ENCODE measurements at regions not wholly inside any gene's neighbourhood (a gene's known extent, or its start where the extent isn't known, plus 50 kb on each side); places are given as distances from the start of the nearest gene placed in this dataset.
A peak's percentile ranks its signal among the peaks of the same experiment; 100 is the strongest.

DNA sequence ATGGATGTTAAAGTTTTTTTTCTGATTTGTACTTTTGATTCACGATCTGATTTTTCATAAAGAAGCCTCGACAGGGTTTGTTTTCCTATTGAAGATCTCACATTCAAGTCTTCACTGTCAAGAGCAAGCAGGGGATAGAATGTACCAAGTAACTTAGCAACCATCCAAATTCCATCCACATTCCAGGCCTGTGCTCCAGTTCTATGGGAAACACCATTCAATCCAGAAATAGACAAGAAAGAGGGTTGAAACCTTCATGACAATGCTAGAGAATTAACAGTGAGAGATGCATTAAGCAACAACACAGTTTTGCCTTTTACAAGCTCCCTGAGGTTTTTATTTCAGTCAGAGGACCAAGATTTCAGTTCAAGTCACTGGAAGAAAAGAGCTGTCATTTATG lies 300.2 kb downstream of the NEBL start:
- DNase-seq (ENCODE audit: low spot score), result peak; percentile 43
- Histone ChIP-seq H3K4me3 (ENCODE audit: low read length in 2 of 2) (peak overlapping the region in 1 of 2 donors; percentile 1), H2BK5ac (ENCODE audit: low read length) (no peak overlapping the region), H3K27me3 (ENCODE audit: control insufficient read depth in 3 of 3, insufficient read depth in 3 of 3, low read depth in 1 of 3, low read length in 3 of 3) (no peaks in the 10 kb centered on the region), H4K91ac (ENCODE audit: low read depth, low read length, poor library complexity) (no peak overlapping the region), H2BK120ac (ENCODE audit: low read depth, low read length) (no peak overlapping the region), H3K4me1 (ENCODE audit: control insufficient read depth in 2 of 2, insufficient read depth in 1 of 2, low read depth in 1 of 2, low read length in 2 of 2) (peaks cover 6 to 34% of the 10 kb centered on the region in 2 donors), H3K9ac (ENCODE audit: low read depth, low read length, poor library complexity) (no peak overlapping the region), H2AK5ac (ENCODE audit: low read depth, low read length) (no peak overlapping the region), H3K14ac (ENCODE audit: low read length) (no peak overlapping the region), H3K4me2 (ENCODE audit: insufficient read depth, low read length, poor library complexity, severe bottlenecking) (no peak overlapping the region), H3K4ac (ENCODE audit: low read length) (no peak overlapping the region), H3K23ac (ENCODE audit: low read depth, low read length, poor library complexity) (no peak overlapping the region), H3K79me1 (ENCODE audit: low read depth, low read length) (no peaks in the 10 kb centered on the region), H3K9me3 (replicated peaks in 1 of 2; ENCODE audit: control insufficient read depth in 2 of 2, insufficient read depth in 1 of 2, low read depth in 1 of 2, low read length in 2 of 2) (no peaks in the 10 kb centered on the region), H3K36me3 (replicated peaks in 1 of 2; ENCODE audit: control insufficient read depth in 2 of 2, insufficient read depth in 2 of 2, low read length in 2 of 2) (no peaks in the 10 kb centered on the region), H3K18ac (ENCODE audit: low read length) (no peak overlapping the region), H3K27ac (replicated peaks; ENCODE audit: low read length) (no peak overlapping the region), H2AFZ (ENCODE audit: low read length) (peak overlapping the region; percentile 65), H2BK15ac (ENCODE audit: low read length) (no peak overlapping the region), H2BK12ac (ENCODE audit: low read length) (no peak overlapping the region), H4K8ac (ENCODE audit: low read depth, low read length) (no peak overlapping the region)
- WGBS, 2 donors (ENCODE audit: extremely low coverage in 2 of 2, insufficient read length in 2 of 2, insufficient replicate concordance in 1 of 2), result no CpG with 5 or more reads among the region's 2 CpGs

DNA sequence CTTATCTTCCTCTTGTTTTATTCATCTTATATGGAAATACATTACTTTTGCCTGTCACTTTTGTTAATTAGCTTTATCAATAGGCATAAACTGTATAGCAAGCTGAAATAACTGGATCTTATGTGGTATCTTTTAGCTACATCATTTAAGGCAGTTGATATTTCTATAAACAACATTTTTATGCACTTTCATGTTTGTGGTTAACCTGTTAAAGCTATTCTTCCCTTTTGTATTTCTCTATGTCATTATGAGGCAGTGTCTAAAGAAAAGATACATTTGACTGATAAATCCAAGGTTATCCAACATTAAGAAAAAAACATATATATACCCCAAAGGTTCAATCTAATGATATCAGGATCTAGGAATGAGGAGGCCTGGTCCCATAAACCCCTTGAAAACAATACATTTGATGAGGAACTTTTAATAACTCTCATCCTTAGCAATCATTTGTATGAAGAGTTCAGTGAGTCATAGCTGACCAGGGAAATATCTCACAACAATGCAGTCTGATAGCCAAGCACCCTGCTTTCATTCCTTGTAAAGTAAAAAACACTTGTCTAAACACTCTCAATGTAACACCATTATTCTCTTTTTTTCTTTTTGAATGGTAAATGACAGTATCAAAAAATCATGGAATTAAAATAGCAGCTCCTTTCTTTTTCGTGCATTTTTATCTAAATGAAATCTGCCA lies 300.9 kb downstream of the NEBL start:
- Histone ChIP-seq H3K4me3 (ENCODE audit: low read length in 2 of 2) (peak overlapping the region in 1 of 2 donors; percentile 1), H3K4me2 (ENCODE audit: insufficient read depth, low read length, poor library complexity, severe bottlenecking) (no peak overlapping the region), H2AFZ (ENCODE audit: low read length) (peak overlapping the region; percentile 65), H3K9ac (ENCODE audit: low read depth, low read length, poor library complexity) (no peak overlapping the region), H3K4me1 (ENCODE audit: control insufficient read depth in 2 of 2, insufficient read depth in 1 of 2, low read depth in 1 of 2, low read length in 2 of 2) (peaks cover 6 to 34% of the 10 kb centered on the region in 2 donors), H3K23ac (ENCODE audit: low read depth, low read length, poor library complexity) (no peak overlapping the region), H3K27me3 (ENCODE audit: control insufficient read depth in 3 of 3, insufficient read depth in 3 of 3, low read depth in 1 of 3, low read length in 3 of 3) (no peaks in the 10 kb centered on the region), H2BK12ac (ENCODE audit: low read length) (no peak overlapping the region), H3K27ac (replicated peaks; ENCODE audit: low read length) (no peak overlapping the region), H4K91ac (ENCODE audit: low read depth, low read length, poor library complexity) (no peak overlapping the region), H3K4ac (ENCODE audit: low read length) (no peak overlapping the region), H2BK15ac (ENCODE audit: low read length) (no peak overlapping the region), H2AK5ac (ENCODE audit: low read depth, low read length) (no peak overlapping the region), H3K18ac (ENCODE audit: low read length) (no peak overlapping the region), H3K14ac (ENCODE audit: low read length) (no peak overlapping the region), H3K36me3 (replicated peaks in 1 of 2; ENCODE audit: control insufficient read depth in 2 of 2, insufficient read depth in 2 of 2, low read length in 2 of 2) (no peaks in the 10 kb centered on the region), H2BK5ac (ENCODE audit: low read length) (no peak overlapping the region), H2BK120ac (ENCODE audit: low read depth, low read length) (no peak overlapping the region), H3K9me3 (replicated peaks in 1 of 2; ENCODE audit: control insufficient read depth in 2 of 2, insufficient read depth in 1 of 2, low read depth in 1 of 2, low read length in 2 of 2) (no peaks in the 10 kb centered on the region), H3K79me1 (ENCODE audit: low read depth, low read length) (no peaks in the 10 kb centered on the region), H4K8ac (ENCODE audit: low read depth, low read length) (no peak overlapping the region)
- DNase-seq (ENCODE audit: low spot score), result no peak
- no CpG with 5 or more reads among the region's 1 CpG for WGBS, 2 donors (ENCODE audit: extremely low coverage in 2 of 2, insufficient read length in 2 of 2, insufficient replicate concordance in 1 of 2)

GRCh38 chr10:20593649-20594048 lies 303.5 kb downstream of the NEBL start:
- Histone ChIP-seq H3K23ac (ENCODE audit: low read depth, low read length, poor library complexity) (no peak overlapping the region), H3K18ac (ENCODE audit: low read length) (no peak overlapping the region), H3K79me1 (ENCODE audit: low read depth, low read length) (no peaks in the 10 kb centered on the region), H4K8ac (ENCODE audit: low read depth, low read length) (no peak overlapping the region), H2BK120ac (ENCODE audit: low read depth, low read length) (no peak overlapping the region), H2BK12ac (ENCODE audit: low read length) (no peak overlapping the region), H3K27ac (replicated peaks; ENCODE audit: low read length) (no peak overlapping the region), H3K14ac (ENCODE audit: low read length) (no peak overlapping the region), H2BK15ac (ENCODE audit: low read length) (no peak overlapping the region), H4K91ac (ENCODE audit: low read depth, low read length, poor library complexity) (no peak overlapping the region), H3K9ac (ENCODE audit: low read depth, low read length, poor library complexity) (no peak overlapping the region), H2AK5ac (ENCODE audit: low read depth, low read length) (no peak overlapping the region), H3K27me3 (ENCODE audit: control insufficient read depth in 3 of 3, insufficient read depth in 3 of 3, low read depth in 1 of 3, low read length in 3 of 3) (no peaks in the 10 kb centered on the region), H3K4me2 (ENCODE audit: insufficient read depth, low read length, poor library complexity, severe bottlenecking) (no peak overlapping the region), H3K9me3 (replicated peaks in 1 of 2; ENCODE audit: control insufficient read depth in 2 of 2, insufficient read depth in 1 of 2, low read depth in 1 of 2, low read length in 2 of 2) (no peaks in the 10 kb centered on the region), H3K4me3 (ENCODE audit: low read length in 2 of 2) (peak overlapping the region in 1 of 2 donors; percentile 53), H2AFZ (ENCODE audit: low read length) (peak overlapping the region; percentile 26), H3K4ac (ENCODE audit: low read length) (no peak overlapping the region), H2BK5ac (ENCODE audit: low read length) (no peak overlapping the region), H3K4me1 (ENCODE audit: control insufficient read depth in 2 of 2, insufficient read depth in 1 of 2, low read depth in 1 of 2, low read length in 2 of 2) (peaks cover 6 to 33% of the 10 kb centered on the region in 2 donors), H3K36me3 (replicated peaks in 1 of 2; ENCODE audit: control insufficient read depth in 2 of 2, insufficient read depth in 2 of 2, low read length in 2 of 2) (no peaks in the 10 kb centered on the region)
- WGBS, 2 donors (ENCODE audit: extremely low coverage in 2 of 2, insufficient read length in 2 of 2, insufficient replicate concordance in 1 of 2), result no CpG with 5 or more reads among the region's 3 CpGs
- DNase-seq (ENCODE audit: low spot score), result no peak

- Histone ChIP-seq H3K4ac (ENCODE audit: low read length) (no peak overlapping the region), H3K27ac (replicated peaks; ENCODE audit: low read length) (no peak overlapping the region), H3K27me3 (ENCODE audit: control insufficient read depth in 3 of 3, insufficient read depth in 3 of 3, low read depth in 1 of 3, low read length in 3 of 3) (no peaks in the 10 kb centered on the region), H4K91ac (ENCODE audit: low read depth, low read length, poor library complexity) (no peak overlapping the region), H3K14ac (ENCODE audit: low read length) (peak overlapping the region; percentile 14), H3K36me3 (replicated peaks in 1 of 2; ENCODE audit: control insufficient read depth in 2 of 2, insufficient read depth in 2 of 2, low read length in 2 of 2) (peaks cover 0 to 2% of the 10 kb centered on the region in 2 donors), H3K4me2 (ENCODE audit: insufficient read depth, low read length, poor library complexity, severe bottlenecking) (no peak overlapping the region), H2BK5ac (ENCODE audit: low read length) (no peak overlapping the region), H4K8ac (ENCODE audit: low read depth, low read length) (no peak overlapping the region), H2AK5ac (ENCODE audit: low read depth, low read length) (no peak overlapping the region), H3K9me3 (replicated peaks in 1 of 2; ENCODE audit: control insufficient read depth in 2 of 2, insufficient read depth in 1 of 2, low read depth in 1 of 2, low read length in 2 of 2) (peaks cover 3 to 10% of the 10 kb centered on the region in 2 donors), H3K4me3 (ENCODE audit: low read length in 2 of 2) (no peak overlapping the region), H3K18ac (ENCODE audit: low read length) (peak overlapping the region; percentile 22), H3K4me1 (ENCODE audit: control insufficient read depth in 2 of 2, insufficient read depth in 1 of 2, low read depth in 1 of 2, low read length in 2 of 2) (no peaks in the 10 kb centered on the region), H2BK120ac (ENCODE audit: low read depth, low read length) (no peak overlapping the region), H2AFZ (ENCODE audit: low read length) (no peak overlapping the region), H2BK15ac (ENCODE audit: low read length) (no peak overlapping the region), H2BK12ac (ENCODE audit: low read length) (no peak overlapping the region), H3K79me1 (ENCODE audit: low read depth, low read length) (no peaks in the 10 kb centered on the region), H3K9ac (ENCODE audit: low read depth, low read length, poor library complexity) (no peak overlapping the region), H3K23ac (ENCODE audit: low read depth, low read length, poor library complexity) (no peak overlapping the region)
- WGBS, 2 donors (ENCODE audit: extremely low coverage in 2 of 2, insufficient read length in 2 of 2, insufficient replicate concordance in 1 of 2), result no CpG with 5 or more reads among the region's 1 CpG
- DNase-seq (ENCODE audit: low spot score), result no peak
These were observed 315.1 kb downstream of the NEBL start for GRCh38 chr10:20582041-20582440.

Measured in neuronal stem cell (in vitro differentiated cells).